HuH-7 (cell line): ENCODE measurements at regions not wholly inside any gene's neighbourhood (a gene's known extent, or its start where the extent isn't known, plus 50 kb on each side); places are given as distances from the start of the nearest gene placed in this dataset.
"Not testable (repeated sequence)": the region's sequence is repeated elsewhere in the genome, so short reads cannot be mapped to it uniquely, and the experiment has no call there.

ENCODE experiments used
- DNase-seq: peaks from one replicate; pipeline ENCODE4 v3.0.0; 2011; ENCODE audit warnings: low spot score

GRCh38 chr9:88596376-88596775, 61.4 kb downstream of the NXNL2 start:
- DNase-seq = no peak

GRCh38 chr9:88604836-88605511, 70.0 kb downstream of the NXNL2 start:
- no peak for DNase-seq

GRCh38 chr9:88605512-88606362, 70.8 kb downstream of the NXNL2 start:
- DNase-seq = no peak

GRCh38 chr9:88614359-88614758, 79.4 kb downstream of the NXNL2 start:
- no peak for DNase-seq

GRCh38 chr9:88623698-88624097, 88.7 kb downstream of the NXNL2 start:
- no peak for DNase-seq

- DNase-seq = no peak
These were observed 93.1 kb downstream of the NXNL2 start for GRCh38 chr9:88628114-88628513.

- DNase-seq = no peak
These were observed 93.8 kb downstream of the NXNL2 start for GRCh38 chr9:88628811-88629210.

GRCh38 chr9:88630574-88630973, 95.6 kb downstream of the NXNL2 start:
- DNase-seq = not testable (repeated sequence)

GRCh38 chr9:88635151-88635550, 100.2 kb downstream of the NXNL2 start:
- DNase-seq = no peak

GRCh38 chr9:88641456-88642240, 106.7 kb downstream of the NXNL2 start:
- DNase-seq = no peak

GRCh38 chr9:88642336-88642735, 107.4 kb downstream of the NXNL2 start:
- DNase-seq = no peak

GRCh38 chr9:88643931-88644330, 109.0 kb downstream of the NXNL2 start:
- no peak for DNase-seq

- DNase-seq = no peak
These were observed 110.3 kb downstream of the NXNL2 start for GRCh38 chr9:88645172-88645878.

GRCh38 chr9:88645879-88646199, 110.9 kb downstream of the NXNL2 start:
- no peak for DNase-seq

GRCh38 chr9:88646539-88647300, 111.7 kb downstream of the NXNL2 start:
- no peak for DNase-seq

GRCh38 chr9:88651682-88652633, 117.0 kb downstream of the NXNL2 start:
- DNase-seq = no peak

- DNase-seq = no peak
These were observed 117.9 kb downstream of the NXNL2 start for GRCh38 chr9:88652876-88653275.

GRCh38 chr9:88653406-88653805, 118.4 kb downstream of the NXNL2 start:
- no peak for DNase-seq

GRCh38 chr9:88653911-88654310, 118.9 kb downstream of the NXNL2 start:
- DNase-seq = no peak

- no peak for DNase-seq
These were observed 122.9 kb downstream of the NXNL2 start for GRCh38 chr9:88657893-88658292.
